ENCODE measurements at regions not wholly inside any gene's neighbourhood (a gene's known extent, or its start where the extent isn't known, plus 50 kb on each side); places are given as distances from the start of the nearest gene placed in this dataset.

GRCh38 chr11:45457649-45458048, 171.5 kb upstream of the SYT13 start:
- no peak overlapping the region for H3K27ac Mint-ChIP-seq
- H3K4me3 Mint-ChIP-seq: no peak overlapping the region
- H3K36me3 Mint-ChIP-seq (ENCODE audit: low read depth): no peaks in the 10 kb centered on the region
- peaks cover 20% of the 10 kb centered on the region for H3K27me3 Mint-ChIP-seq
- no peaks in the 10 kb centered on the region for H3K4me1 Mint-ChIP-seq (ENCODE audit: low read depth)
- H3K9me3 Mint-ChIP-seq: no peaks in the 10 kb centered on the region

- no peak overlapping the region for H3K4me3 Mint-ChIP-seq
- H3K9me3 Mint-ChIP-seq: no peaks in the 10 kb centered on the region
- no peak overlapping the region for H3K27ac Mint-ChIP-seq
- H3K4me1 Mint-ChIP-seq (ENCODE audit: low read depth): no peaks in the 10 kb centered on the region
- H3K27me3 Mint-ChIP-seq: peaks cover 17% of the 10 kb centered on the region
- H3K36me3 Mint-ChIP-seq (ENCODE audit: low read depth): no peaks in the 10 kb centered on the region
Observed at GRCh38 chr11:45456686-45457085, 170.5 kb upstream of the SYT13 start.

- no peaks in the 10 kb centered on the region for H3K4me1 Mint-ChIP-seq (ENCODE audit: low read depth)
- H3K9me3 Mint-ChIP-seq: no peaks in the 10 kb centered on the region
Observed at GRCh38 chr11:45455536-45455935, 169.4 kb upstream of the SYT13 start.

GRCh38 chr11:45454917-45455401, 168.8 kb upstream of the SYT13 start:
- Mint-ChIP-seq H3K27me3 (peaks cover 8% of the 10 kb centered on the region), H3K36me3 (ENCODE audit: low read depth) (no peaks in the 10 kb centered on the region), H3K27ac (no peak overlapping the region), H3K4me3 (no peak overlapping the region), H3K4me1 (ENCODE audit: low read depth) (no peaks in the 10 kb centered on the region), H3K9me3 (no peaks in the 10 kb centered on the region)

More at GRCh38 chr11:45455536-45455935, 169.4 kb upstream of the SYT13 start:
- H3K27me3 Mint-ChIP-seq: peaks cover 8% of the 10 kb centered on the region
- H3K36me3 Mint-ChIP-seq (ENCODE audit: low read depth): no peaks in the 10 kb centered on the region
- H3K4me3 Mint-ChIP-seq: no peak overlapping the region
- no peak overlapping the region for H3K27ac Mint-ChIP-seq

- H3K36me3 Mint-ChIP-seq (ENCODE audit: low read depth): no peaks in the 10 kb centered on the region
- peaks cover 8% of the 10 kb centered on the region for H3K27me3 Mint-ChIP-seq
- no peak overlapping the region for H3K27ac Mint-ChIP-seq
- H3K9me3 Mint-ChIP-seq: no peaks in the 10 kb centered on the region
- no peaks in the 10 kb centered on the region for H3K4me1 Mint-ChIP-seq (ENCODE audit: low read depth)
- H3K4me3 Mint-ChIP-seq: no peak overlapping the region
Observed at GRCh38 chr11:45453721-45454120, 167.6 kb upstream of the SYT13 start.

- H3K27ac Mint-ChIP-seq: no peak overlapping the region
Observed at GRCh38 chr11:45451766-45452440, 165.8 kb upstream of the SYT13 start.

GRCh38 chr11:45450189-45450588, 164.0 kb upstream of the SYT13 start:
- H3K9me3 Mint-ChIP-seq: no peaks in the 10 kb centered on the region
- H3K27ac Mint-ChIP-seq: no peak overlapping the region
- H3K4me3 Mint-ChIP-seq: no peak overlapping the region
- H3K4me1 Mint-ChIP-seq (ENCODE audit: low read depth): no peaks in the 10 kb centered on the region
- no peaks in the 10 kb centered on the region for H3K36me3 Mint-ChIP-seq (ENCODE audit: low read depth)
- no peaks in the 10 kb centered on the region for H3K27me3 Mint-ChIP-seq

More at GRCh38 chr11:45451766-45452440, 165.8 kb upstream of the SYT13 start:
- Mint-ChIP-seq H3K27me3 (peaks cover 8% of the 10 kb centered on the region), H3K4me1 (ENCODE audit: low read depth) (no peaks in the 10 kb centered on the region), H3K4me3 (no peak overlapping the region), H3K36me3 (ENCODE audit: low read depth) (no peaks in the 10 kb centered on the region), H3K9me3 (no peaks in the 10 kb centered on the region)

GRCh38 chr11:45449036-45449601, 163.0 kb upstream of the SYT13 start:
- H3K27me3 Mint-ChIP-seq: no peaks in the 10 kb centered on the region
- no peak overlapping the region for H3K27ac Mint-ChIP-seq
- no peaks in the 10 kb centered on the region for H3K9me3 Mint-ChIP-seq
- H3K4me1 Mint-ChIP-seq (ENCODE audit: low read depth): no peaks in the 10 kb centered on the region
- H3K4me3 Mint-ChIP-seq: no peak overlapping the region
- no peaks in the 10 kb centered on the region for H3K36me3 Mint-ChIP-seq (ENCODE audit: low read depth)

GRCh38 chr11:45448561-45448960, 162.4 kb upstream of the SYT13 start:
- no peaks in the 10 kb centered on the region for H3K27me3 Mint-ChIP-seq
- no peaks in the 10 kb centered on the region for H3K4me1 Mint-ChIP-seq (ENCODE audit: low read depth)
- no peaks in the 10 kb centered on the region for H3K36me3 Mint-ChIP-seq (ENCODE audit: low read depth)

GRCh38 chr11:45446998-45447397, 160.9 kb upstream of the SYT13 start:
- H3K27me3 Mint-ChIP-seq: peaks cover 3% of the 10 kb centered on the region
- no peaks in the 10 kb centered on the region for H3K4me1 Mint-ChIP-seq (ENCODE audit: low read depth)
- H3K27ac Mint-ChIP-seq: no peak overlapping the region
- H3K4me3 Mint-ChIP-seq: no peak overlapping the region
- no peaks in the 10 kb centered on the region for H3K36me3 Mint-ChIP-seq (ENCODE audit: low read depth)
- no peaks in the 10 kb centered on the region for H3K9me3 Mint-ChIP-seq

More at GRCh38 chr11:45448561-45448960, 162.4 kb upstream of the SYT13 start:
- H3K4me3 Mint-ChIP-seq: no peak overlapping the region
- H3K27ac Mint-ChIP-seq: no peak overlapping the region
- H3K9me3 Mint-ChIP-seq: no peaks in the 10 kb centered on the region

GRCh38 chr11:45446434-45446833, 160.3 kb upstream of the SYT13 start:
- no peak overlapping the region for H3K27ac Mint-ChIP-seq
- no peak overlapping the region for H3K4me3 Mint-ChIP-seq
- H3K27me3 Mint-ChIP-seq: peaks cover 7% of the 10 kb centered on the region
- no peaks in the 10 kb centered on the region for H3K9me3 Mint-ChIP-seq
- no peaks in the 10 kb centered on the region for H3K36me3 Mint-ChIP-seq (ENCODE audit: low read depth)
- H3K4me1 Mint-ChIP-seq (ENCODE audit: low read depth): no peaks in the 10 kb centered on the region

GRCh38 chr11:45444796-45445195, 158.7 kb upstream of the SYT13 start:
- Mint-ChIP-seq H3K27me3 (peaks cover 19% of the 10 kb centered on the region), H3K4me3 (no peak overlapping the region), H3K4me1 (ENCODE audit: low read depth) (no peaks in the 10 kb centered on the region), H3K27ac (no peak overlapping the region), H3K9me3 (peaks cover 3% of the 10 kb centered on the region), H3K36me3 (ENCODE audit: low read depth) (no peaks in the 10 kb centered on the region)

GRCh38 chr11:45440111-45440510, 154.0 kb upstream of the SYT13 start:
- Mint-ChIP-seq H3K9me3 (peaks cover 8% of the 10 kb centered on the region), H3K27ac (no peak overlapping the region), H3K27me3 (peaks cover 23% of the 10 kb centered on the region), H3K36me3 (ENCODE audit: low read depth) (no peaks in the 10 kb centered on the region), H3K4me1 (ENCODE audit: low read depth) (no peaks in the 10 kb centered on the region), H3K4me3 (no peak overlapping the region)

GRCh38 chr11:45436966-45437365, 150.8 kb upstream of the SYT13 start:
- Mint-ChIP-seq H3K27me3 (peaks cover 20% of the 10 kb centered on the region), H3K36me3 (ENCODE audit: low read depth) (no peaks in the 10 kb centered on the region), H3K9me3 (peaks cover 8% of the 10 kb centered on the region), H3K4me1 (ENCODE audit: low read depth) (no peaks in the 10 kb centered on the region), H3K27ac (no peak overlapping the region), H3K4me3 (no peak overlapping the region)

- no peak overlapping the region for H3K27ac Mint-ChIP-seq
- H3K9me3 Mint-ChIP-seq: peaks cover 8% of the 10 kb centered on the region
- H3K4me1 Mint-ChIP-seq (ENCODE audit: low read depth): no peaks in the 10 kb centered on the region
- H3K36me3 Mint-ChIP-seq (ENCODE audit: low read depth): no peaks in the 10 kb centered on the region
- peaks cover 13% of the 10 kb centered on the region for H3K27me3 Mint-ChIP-seq
- H3K4me3 Mint-ChIP-seq: no peak overlapping the region
Observed at GRCh38 chr11:45436118-45436517, 150.0 kb upstream of the SYT13 start.

GRCh38 chr11:45435706-45436105, 149.6 kb upstream of the SYT13 start:
- Mint-ChIP-seq H3K9me3 (peaks cover 8% of the 10 kb centered on the region), H3K4me3 (no peak overlapping the region), H3K36me3 (ENCODE audit: low read depth) (no peaks in the 10 kb centered on the region), H3K27ac (no peak overlapping the region), H3K4me1 (ENCODE audit: low read depth) (no peaks in the 10 kb centered on the region), H3K27me3 (peaks cover 9% of the 10 kb centered on the region)

All from stimulated activated naive CD8-positive, alpha-beta T cell treated with anti-CD3 and anti-CD28 coated beads, Interleukin-15, Interleukin-2, amounts not matched to agents 100 ng/mL and 50 ng/mL, for 24 hours (primary cell).